CD14-positive monocyte (primary cell): ENCODE measurements at regions not wholly inside any gene's neighbourhood (a gene's known extent, or its start where the extent isn't known, plus 50 kb on each side); places are given as distances from the start of the nearest gene placed in this dataset.

Experiments
- DNase-seq, 3 donors: peaks; one replicate each; pipeline ENCODE4 v3.0.0-alpha.2; 2011 to 2022
- H2AFZ ChIP-seq: 2 replicates; pipeline ENCODE4 v1.6.0; 2012; ENCODE audit warnings: mild to moderate bottlenecking, low read depth, low read length, inconsistent platforms; ENCODE audit not compliant: insufficient read depth, poor library complexity, severe bottlenecking
- H3K27ac ChIP-seq, 2 donors: 1 replicate in 1 of 2; 2 replicates in 1 of 2; pipeline ENCODE4 v1.5.1; 2012 to 2013; ENCODE audit warnings: low read length in 2 of 2, control low read depth in 1 of 2, inconsistent platforms in 1 of 2, low read depth in 1 of 2, mild to moderate bottlenecking in 1 of 2
- H3K27me3 ChIP-seq, 2 donors: one replicate each; pipeline versions ENCODE4 v1.6.0 to v1.6.1; 2011 to 2013; ENCODE audit warnings: low read length in 2 of 2; ENCODE audit not compliant: control insufficient read depth in 2 of 2, insufficient read depth in 2 of 2
- H3K36me3 ChIP-seq, 2 donors: replicated peaks in 1 of 2; 1 replicate in 1 of 2; 2 replicates in 1 of 2; pipeline versions ENCODE4 v1.5.1 to v1.6.1; 2012 to 2013; ENCODE audit warnings: low read length in 2 of 2, control low read depth in 1 of 2, inconsistent platforms in 1 of 2, mild to moderate bottlenecking in 1 of 2; ENCODE audit not compliant: insufficient read depth in 2 of 2, control insufficient read depth in 1 of 2
- H3K4me1 ChIP-seq, 2 donors: 1 replicate in 1 of 2; 2 replicates in 1 of 2; pipeline versions ENCODE4 v1.5.1 to v1.6.1; 2012 to 2013; ENCODE audit warnings: low read length in 2 of 2, control low read depth in 1 of 2, inconsistent platforms in 1 of 2, mild to moderate bottlenecking in 1 of 2, moderate library complexity in 1 of 2; ENCODE audit not compliant: insufficient read depth in 2 of 2, control insufficient read depth in 1 of 2
- H3K4me2 ChIP-seq: replicated peaks from 2 replicates; pipeline ENCODE3; 2012; ENCODE audit warnings: low read length, moderate library complexity, mild to moderate bottlenecking; ENCODE audit not compliant: poor library complexity, severe bottlenecking; ENCODE audit errors: extremely low read depth
- H3K4me3 ChIP-seq, 3 experiments: fragments of 200-600 bp in 1 of 3; sonication (generic) in 1 of 3; replicated peaks in 1 of 3; 1 replicate in 2 of 3; 2 replicates in 1 of 3; pipeline ENCODE4 v1.5.1; 2011 to 2013; ENCODE audit warnings: low read length in 3 of 3, mild to moderate bottlenecking in 3 of 3, control low read depth in 2 of 3, low read depth in 2 of 3, inconsistent platforms in 1 of 3, moderate library complexity in 1 of 3
- H3K79me2 ChIP-seq: 2 replicates; pipeline ENCODE4 v1.6.0; 2012; ENCODE audit warnings: mild to moderate bottlenecking, control low read depth, inconsistent platforms, low read length, moderate library complexity; ENCODE audit not compliant: insufficient read depth
- H3K9ac ChIP-seq: 2 replicates; pipeline ENCODE4 v1.6.0; 2017; ENCODE audit warnings: low read length, mild to moderate bottlenecking; ENCODE audit not compliant: insufficient read depth, poor library complexity, severe bottlenecking
- H3K9me3 ChIP-seq, 2 donors: replicated peaks in 1 of 2; 1 replicate in 1 of 2; 2 replicates in 1 of 2; pipeline versions ENCODE4 v1.5.1 to v1.6.1; 2012 to 2013; ENCODE audit warnings: low read length in 2 of 2, control low read depth in 1 of 2; ENCODE audit not compliant: control insufficient read depth in 1 of 2, insufficient read depth in 1 of 2
- H4K20me1 ChIP-seq: 2 replicates; pipeline ENCODE4 v1.6.0; 2012; ENCODE audit warnings: mild to moderate bottlenecking, low read length, control low read depth, moderate library complexity; ENCODE audit not compliant: insufficient read depth
- H3K27ac Mint-ChIP-seq, 7 donors: one replicate each; pipeline ENCODE4 v1.8.0; 2020; ENCODE audit warnings: mild to moderate bottlenecking in 7 of 7, mixed read lengths in 7 of 7, moderate library complexity in 6 of 7, inconsistent platforms in 2 of 7
- H3K27me3 Mint-ChIP-seq, 3 donors: one replicate each; pipeline ENCODE4 v1.8.0; 2021 to 2022; ENCODE audit warnings: low read depth in 3 of 3, mild to moderate bottlenecking in 3 of 3, mixed read lengths in 3 of 3, moderate library complexity in 3 of 3, inconsistent platforms in 1 of 3
- H3K36me3 Mint-ChIP-seq, 2 donors: one replicate each; pipeline ENCODE4 v1.8.0; 2020; ENCODE audit warnings: mixed read lengths in 2 of 2, inconsistent platforms in 1 of 2, mild to moderate bottlenecking in 1 of 2
- H3K4me1 Mint-ChIP-seq: one replicate; pipeline ENCODE4 v1.8.0; 2020; ENCODE audit warnings: mild to moderate bottlenecking, mixed read lengths
- H3K4me3 Mint-ChIP-seq, 2 donors: one replicate each; pipeline ENCODE4 v1.8.0; 2020; ENCODE audit warnings: mild to moderate bottlenecking in 2 of 2, mixed read lengths in 2 of 2, moderate library complexity in 1 of 2
- H3K9me3 Mint-ChIP-seq, 7 donors: one replicate each; pipeline ENCODE4 v1.8.0; 2020 to 2022; ENCODE audit warnings: mixed read lengths in 7 of 7, mild to moderate bottlenecking in 6 of 7, moderate library complexity in 6 of 7, inconsistent platforms in 2 of 7
- WGBS: methylation state at CpG from one replicate; pipeline ENCODE4 v1.1.5; 2013; ENCODE audit warnings: missing lambda C conversion rate; ENCODE audit not compliant: insufficient coverage; 5-methylcytosine and 5-hydroxymethylcytosine counted together
- intact Hi-C, 2 donors: fragments of 100-400 bp; cut with micrococcal nuclease; formaldehyde crosslinking; loops; one replicate each; pipeline versions ENCODE4 v1.15.0 to v1.15.1; 2023
- TF ChIP-seq, protein P1 (sequence below): fragments of 200-600 bp; IDR thresholded peaks from one replicate; pipeline ENCODE4 v1.8.0; 2022; ENCODE audit warnings: antibody characterized with exemption, mild to moderate bottlenecking

GRCh38 chr4:57405359-57405758, 295.2 kb upstream of the IGFBP7 start:
- TF ChIP-seq, protein P1, sequence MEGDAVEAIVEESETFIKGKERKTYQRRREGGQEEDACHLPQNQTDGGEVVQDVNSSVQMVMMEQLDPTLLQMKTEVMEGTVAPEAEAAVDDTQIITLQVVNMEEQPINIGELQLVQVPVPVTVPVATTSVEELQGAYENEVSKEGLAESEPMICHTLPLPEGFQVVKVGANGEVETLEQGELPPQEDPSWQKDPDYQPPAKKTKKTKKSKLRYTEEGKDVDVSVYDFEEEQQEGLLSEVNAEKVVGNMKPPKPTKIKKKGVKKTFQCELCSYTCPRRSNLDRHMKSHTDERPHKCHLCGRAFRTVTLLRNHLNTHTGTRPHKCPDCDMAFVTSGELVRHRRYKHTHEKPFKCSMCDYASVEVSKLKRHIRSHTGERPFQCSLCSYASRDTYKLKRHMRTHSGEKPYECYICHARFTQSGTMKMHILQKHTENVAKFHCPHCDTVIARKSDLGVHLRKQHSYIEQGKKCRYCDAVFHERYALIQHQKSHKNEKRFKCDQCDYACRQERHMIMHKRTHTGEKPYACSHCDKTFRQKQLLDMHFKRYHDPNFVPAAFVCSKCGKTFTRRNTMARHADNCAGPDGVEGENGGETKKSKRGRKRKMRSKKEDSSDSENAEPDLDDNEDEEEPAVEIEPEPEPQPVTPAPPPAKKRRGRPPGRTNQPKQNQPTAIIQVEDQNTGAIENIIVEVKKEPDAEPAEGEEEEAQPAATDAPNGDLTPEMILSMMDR: no peak
- H3K4me3 ChIP-seq: no peak overlapping the region
- H3K27ac ChIP-seq: no peak overlapping the region
- H4K20me1 ChIP-seq: no peaks in the 10 kb centered on the region
- no peaks in the 10 kb centered on the region for H3K9me3 ChIP-seq
- Mint-ChIP-seq H3K9me3 (peaks cover 0 to 2% (median 0%) of the 10 kb centered on the region in 7 donors), H3K27ac (no peak overlapping the region), H3K36me3 (no peaks in the 10 kb centered on the region), H3K27me3 (peaks cover 0 to 4% (median 0%) of the 10 kb centered on the region in 3 donors), H3K4me1 (no peaks in the 10 kb centered on the region), H3K4me3 (no peak overlapping the region)
- no peak overlapping the region for H3K9ac ChIP-seq
- intact Hi-C loops: no loop called here
- no peak for DNase-seq
- no peaks in the 10 kb centered on the region for H3K4me1 ChIP-seq
- no peaks in the 10 kb centered on the region for H3K79me2 ChIP-seq
- no peak overlapping the region for H2AFZ ChIP-seq
- H3K27me3 ChIP-seq: no peaks in the 10 kb centered on the region
- WGBS: 33% methylated on average over 1 of the region's 2 CpGs
- H3K36me3 ChIP-seq: no peaks in the 10 kb centered on the region
- H3K4me2 ChIP-seq: no peak overlapping the region

- Mint-ChIP-seq H3K36me3 (no peaks in the 10 kb centered on the region), H3K27me3 (peaks cover 0 to 4% (median 0%) of the 10 kb centered on the region in 3 donors), H3K4me1 (no peaks in the 10 kb centered on the region), H3K9me3 (peaks cover 0 to 2% (median 0%) of the 10 kb centered on the region in 7 donors), H3K4me3 (no peak overlapping the region), H3K27ac (no peak overlapping the region)
- 62% methylated on average over 2 of the region's 4 CpGs for WGBS
- intact Hi-C loops: no loop called here
- Histone ChIP-seq H3K27ac (no peak overlapping the region), H3K79me2 (no peaks in the 10 kb centered on the region), H4K20me1 (no peaks in the 10 kb centered on the region), H3K4me3 (no peak overlapping the region), H3K27me3 (no peaks in the 10 kb centered on the region), H3K9ac (no peak overlapping the region), H3K4me1 (no peaks in the 10 kb centered on the region), H3K9me3 (no peaks in the 10 kb centered on the region), H3K4me2 (no peak overlapping the region), H2AFZ (no peak overlapping the region), H3K36me3 (no peaks in the 10 kb centered on the region)
- DNase-seq: no peak
- TF ChIP-seq, protein P1: no peak
Observed at GRCh38 chr4:57404483-57404882, 294.3 kb upstream of the IGFBP7 start.
